HT-29 (cell line): ENCODE measurements at regions not wholly inside any gene's neighbourhood (a gene's known extent, or its start where the extent isn't known, plus 50 kb on each side); places are given as distances from the start of the nearest gene placed in this dataset.

ENCODE experiments used
- DNase-seq: peaks from one replicate; pipeline ENCODE4 v3.0.0-alpha.2; 2015; ENCODE audit warnings: low spot score

- no peak for DNase-seq
These were observed 329.1 kb upstream of the SLC24A2 start for GRCh38 chr9:20117986-20118385.

GRCh38 chr9:20117482-20117881, 328.6 kb upstream of the SLC24A2 start:
- DNase-seq: no peak

DNA sequence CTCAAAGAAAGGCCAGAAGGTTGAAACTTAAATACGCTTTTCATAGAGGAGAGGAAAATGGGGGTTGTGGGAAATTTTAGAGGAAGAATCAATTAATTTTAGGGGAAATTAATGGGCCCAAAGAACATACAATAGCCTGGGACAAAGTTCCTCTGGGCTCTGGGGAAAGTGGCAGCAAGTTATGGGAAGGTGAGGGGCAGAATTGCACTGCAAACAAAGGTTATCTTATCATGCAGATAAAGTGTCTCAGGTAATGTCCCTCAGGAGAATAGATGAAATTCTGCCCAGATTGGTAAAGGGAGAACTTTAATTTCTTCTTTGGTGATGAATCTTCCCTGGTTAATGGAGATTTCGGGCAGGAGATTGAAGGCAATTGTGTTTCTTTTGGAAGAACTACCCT, 326.1 kb upstream of the SLC24A2 start:
- no peak for DNase-seq

- DNase-seq: no peak
These were observed 323.5 kb upstream of the SLC24A2 start for GRCh38 chr9:20112205-20112783.

DNA sequence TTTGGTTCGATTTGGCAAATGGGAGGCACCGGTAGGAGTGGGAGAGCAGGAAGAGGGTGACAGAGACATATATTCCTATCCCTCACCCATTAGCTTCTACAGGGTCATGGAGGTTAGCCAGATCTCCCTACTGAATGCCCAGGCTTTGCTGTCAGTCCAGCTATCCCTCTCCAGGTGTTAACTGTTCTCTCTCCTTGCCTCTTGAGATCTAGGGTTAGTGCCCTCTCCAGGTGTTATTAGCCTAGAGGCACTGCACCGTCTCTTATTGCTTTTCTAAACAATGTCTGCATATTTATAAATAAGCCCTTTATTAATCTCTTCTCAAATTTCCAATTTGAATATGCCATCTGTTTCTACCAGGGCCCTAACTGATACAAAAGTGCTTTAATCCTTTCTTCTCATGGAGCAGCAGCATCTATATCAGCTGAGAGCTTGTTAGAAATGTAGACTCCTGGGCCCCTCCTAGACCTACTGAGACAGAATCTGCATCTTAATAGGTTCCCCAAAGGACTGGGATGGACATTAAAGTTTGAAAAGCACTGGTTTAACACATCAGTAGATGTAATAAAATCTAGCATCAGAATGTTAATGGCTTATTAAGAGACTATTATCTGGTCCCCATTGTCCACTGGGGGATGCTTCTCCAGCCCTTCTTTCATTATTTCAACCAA, 322.5 kb upstream of the SLC24A2 start:
- DNase-seq: no peak

DNA sequence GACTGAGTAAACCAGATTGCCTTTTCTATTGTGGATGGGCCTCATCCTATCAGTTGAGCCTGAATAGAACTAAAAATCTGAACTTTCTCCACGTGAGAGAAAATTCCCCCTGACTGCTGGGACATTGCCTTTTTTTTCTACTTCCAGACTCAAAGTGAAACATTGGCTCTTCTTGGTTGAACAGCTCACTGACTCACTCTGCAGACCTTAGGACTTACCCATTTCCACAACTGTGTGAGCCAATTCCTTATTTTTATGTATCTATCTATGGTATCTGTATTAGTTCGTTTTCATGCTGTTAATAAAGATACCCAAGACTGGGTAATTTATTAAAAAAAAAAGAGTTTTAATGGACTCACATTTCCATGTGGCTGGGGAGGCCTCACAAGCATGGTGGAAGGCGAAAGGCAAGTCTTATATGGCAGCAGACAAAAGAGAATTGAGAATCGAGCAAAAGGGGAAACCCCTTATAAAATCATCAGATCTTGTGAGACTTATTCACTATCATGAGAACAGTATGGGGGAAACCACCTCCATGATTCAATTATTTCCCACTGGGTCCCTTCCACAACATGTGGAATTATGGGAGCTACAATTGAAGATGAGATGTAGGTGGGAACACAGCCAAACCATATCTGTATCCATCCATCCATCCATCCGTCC, 306.7 kb upstream of the SLC24A2 start:
- DNase-seq: no peak

DNA sequence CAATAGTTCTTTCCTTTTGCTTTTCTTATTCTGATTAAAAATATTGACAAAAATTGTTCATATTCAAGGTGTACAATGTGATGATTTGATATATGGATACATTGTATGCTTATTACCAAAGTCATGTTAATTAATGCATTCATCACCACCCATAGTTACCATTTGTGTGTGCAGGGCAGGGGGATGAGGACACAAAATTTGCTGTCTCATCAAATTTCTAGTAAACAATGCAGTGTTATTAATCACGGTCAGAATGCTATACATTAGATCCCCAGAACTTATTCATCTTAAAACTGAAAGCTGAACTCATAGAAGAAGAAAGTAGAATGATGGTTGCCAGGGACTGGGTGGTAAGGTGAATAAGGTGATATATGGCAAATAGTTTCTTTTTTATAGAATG, 303.7 kb upstream of the SLC24A2 start:
- no peak for DNase-seq

- no peak for DNase-seq
These were observed 298.6 kb upstream of the SLC24A2 start for GRCh38 chr9:20087481-20087880.

- no peak for DNase-seq
These were observed 297.0 kb upstream of the SLC24A2 start for GRCh38 chr9:20085842-20086241.

GRCh38 chr9:20084125-20084524, 295.3 kb upstream of the SLC24A2 start:
- no peak for DNase-seq

DNA sequence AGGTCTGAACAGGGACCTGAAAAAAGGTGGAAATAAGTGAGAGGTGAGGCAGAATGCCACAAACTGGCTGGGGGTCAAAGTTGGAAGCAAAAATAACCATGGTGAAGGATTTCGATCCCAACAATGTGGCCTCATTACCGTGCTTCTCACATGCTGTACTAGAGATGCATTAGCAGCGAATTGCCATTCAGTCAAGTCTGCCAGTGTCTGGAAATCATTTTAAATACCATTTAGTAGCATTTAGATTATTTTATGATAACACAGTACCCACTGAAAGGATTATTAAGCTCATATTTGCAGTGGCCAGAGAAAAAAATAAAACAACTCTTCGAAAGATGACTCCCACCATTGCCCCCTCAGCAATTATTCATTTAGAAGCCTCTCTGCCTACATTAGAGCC, 294.6 kb upstream of the SLC24A2 start:
- DNase-seq: no peak

- DNase-seq: no peak
These were observed 294.0 kb upstream of the SLC24A2 start for GRCh38 chr9:20082831-20083230.

DNA sequence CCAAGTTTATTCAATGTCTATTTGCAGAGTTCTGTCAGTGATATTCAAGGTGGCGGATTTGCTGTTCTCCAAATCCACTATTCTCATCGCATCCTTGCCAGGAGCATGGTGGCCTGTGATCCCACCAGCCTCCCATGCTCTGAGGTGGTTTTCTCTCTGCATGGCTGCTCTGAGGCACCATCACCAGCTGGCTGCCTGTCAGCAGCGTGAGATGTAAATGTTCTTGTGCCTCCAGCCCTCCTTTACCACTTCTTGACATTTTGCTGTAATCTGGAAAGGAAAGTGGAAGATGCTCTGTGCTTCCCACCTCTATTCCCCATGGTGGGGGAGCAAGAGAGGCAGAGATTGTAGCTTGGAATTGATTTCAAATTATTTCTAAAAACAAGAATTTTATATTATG, 293.6 kb upstream of the SLC24A2 start:
- no peak for DNase-seq

GRCh38 chr9:20078246-20078645, 289.4 kb upstream of the SLC24A2 start:
- DNase-seq: no peak

- DNase-seq: no peak
These were observed 285.5 kb upstream of the SLC24A2 start for GRCh38 chr9:20074291-20074690.

DNA sequence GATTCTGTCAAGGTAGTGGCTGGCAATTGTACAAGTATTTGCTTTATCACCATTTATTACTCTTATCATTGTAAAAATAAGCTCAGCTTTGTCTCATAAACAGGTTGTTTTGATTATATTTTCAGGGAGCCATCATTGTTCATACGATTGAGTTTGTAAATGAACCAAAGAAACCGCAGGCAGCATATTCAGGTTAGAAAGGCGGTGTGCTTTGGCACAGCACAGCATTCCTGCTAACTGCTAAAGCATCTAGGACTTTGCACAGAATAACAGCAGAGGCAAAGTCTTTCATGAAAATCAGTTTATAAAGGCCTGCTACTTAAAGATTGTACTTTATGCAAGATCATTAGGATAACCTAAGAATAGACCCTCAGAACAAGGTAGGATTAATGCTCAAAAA, 281.5 kb upstream of the SLC24A2 start:
- DNase-seq: no peak

DNA sequence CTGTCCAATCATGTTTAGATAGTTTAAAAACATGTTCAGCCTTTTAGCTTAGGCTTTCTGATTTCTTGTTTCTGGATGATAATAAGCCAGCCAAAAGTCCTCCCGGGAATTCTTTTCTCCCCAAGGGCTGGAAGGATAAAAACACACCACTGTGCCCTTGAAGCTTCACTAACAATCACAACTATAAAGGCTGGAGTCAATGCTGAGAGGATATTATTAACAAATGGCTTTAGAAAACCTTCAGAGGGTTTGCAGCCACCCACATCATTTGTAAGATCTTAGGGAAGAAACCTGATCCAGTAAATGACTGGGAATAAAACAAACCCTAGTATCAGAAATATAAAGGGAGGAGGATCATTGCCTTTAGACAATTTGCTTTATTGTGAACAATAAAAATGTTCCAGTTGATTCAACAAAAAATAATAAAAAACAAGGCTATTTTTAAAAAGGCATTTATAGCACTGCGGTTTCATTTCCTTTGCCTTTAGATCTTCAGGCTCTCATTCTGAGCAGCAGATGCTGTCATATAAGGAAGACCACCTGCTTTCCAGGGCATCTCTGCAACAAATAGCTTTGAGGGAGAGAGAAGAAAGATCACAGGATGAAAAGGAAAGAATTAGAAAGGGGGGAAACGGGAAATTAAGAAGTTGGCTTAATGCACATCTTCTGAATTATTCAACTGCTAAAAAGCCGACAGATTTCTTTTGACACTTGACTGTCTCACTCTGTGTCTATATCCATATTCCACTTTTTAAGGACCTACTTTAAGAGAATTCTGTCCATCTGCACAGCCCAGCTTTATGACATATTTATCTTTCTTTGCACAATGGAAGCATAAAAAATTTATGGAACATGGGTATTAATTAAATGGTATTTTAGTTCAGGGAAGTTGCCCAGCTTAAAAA, 277.2 kb upstream of the SLC24A2 start:
- DNase-seq: no peak

GRCh38 chr9:20065046-20065445, 276.2 kb upstream of the SLC24A2 start:
- DNase-seq: no peak

DNA sequence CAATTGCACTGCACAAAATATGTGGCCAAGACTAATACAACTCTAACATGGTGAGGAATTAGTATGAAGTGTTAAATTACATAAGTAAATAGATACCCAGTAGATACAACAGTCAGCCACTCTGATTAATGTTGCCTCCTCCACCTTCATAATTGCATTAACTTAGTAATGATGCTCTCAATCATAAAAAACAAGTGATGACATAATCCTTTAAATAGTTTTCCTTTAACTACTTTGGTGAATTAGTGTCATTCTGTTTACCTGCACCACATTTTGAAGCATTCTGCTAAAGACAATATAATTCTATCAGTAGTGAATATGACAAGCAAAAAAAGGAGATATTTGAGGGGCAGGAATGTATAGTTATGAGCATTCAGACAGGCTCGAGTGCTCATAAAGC, 265.9 kb upstream of the SLC24A2 start:
- no peak for DNase-seq

DNA sequence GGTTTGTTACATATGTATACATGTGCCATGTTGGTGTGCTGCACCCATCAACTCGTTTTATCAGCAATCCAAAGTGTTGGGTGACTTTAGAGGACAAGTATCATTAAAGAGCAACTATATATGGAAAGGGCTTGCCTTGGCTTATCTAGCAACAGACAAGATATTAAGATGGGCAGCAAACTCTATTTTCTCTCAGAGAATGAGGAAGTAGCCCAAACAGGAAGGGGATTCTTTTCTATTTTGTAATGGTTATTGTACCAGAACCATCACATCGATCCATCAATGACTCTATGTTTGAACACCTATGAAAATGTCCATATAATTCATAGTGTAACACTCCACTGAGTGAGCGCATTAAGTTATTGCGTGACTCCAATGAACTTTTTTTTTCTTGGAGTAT, 260.1 kb upstream of the SLC24A2 start:
- DNase-seq: no peak

GRCh38 chr9:20048437-20048836, 259.6 kb upstream of the SLC24A2 start:
- no peak for DNase-seq

- no peak for DNase-seq
These were observed 255.8 kb upstream of the SLC24A2 start for GRCh38 chr9:20044686-20045085.
